ENCODE measurements at regions not wholly inside any gene's neighbourhood (a gene's known extent, or its start where the extent isn't known, plus 50 kb on each side); places are given as distances from the start of the nearest gene placed in this dataset.

GRCh38 chr3:69438476-69438875, 52.6 kb upstream of the FRMD4B start:
- Histone ChIP-seq H3K36me3 (no peaks in the 10 kb centered on the region), H3K4me3 (no peak overlapping the region)
- no peak for TF ChIP-seq Cebpa-rat (IDR thresholded peaks at IDR 0.05)

GRCh38 chr3:69435274-69436265, 49.7 kb upstream of the FRMD4B start:
- Histone ChIP-seq H3K27ac (no peak overlapping the region), H3K9me3 (no peaks in the 10 kb centered on the region), H3K27me3 (no peaks in the 10 kb centered on the region), H4K20me1 (no peaks in the 10 kb centered on the region), H3K36me3 (no peaks in the 10 kb centered on the region), H3K9ac (no peak overlapping the region), H3K4me1 (no peaks in the 10 kb centered on the region), H3K4me3 (no peak overlapping the region), H3K4me2 (no peak overlapping the region)
- TF ChIP-seq Cebpa-rat (IDR thresholded peaks at IDR 0.05): no peak

More at GRCh38 chr3:69438476-69438875, 52.6 kb upstream of the FRMD4B start:
- H3K27me3 ChIP-seq: no peaks in the 10 kb centered on the region
- no peak overlapping the region for H3K4me2 ChIP-seq
- no peaks in the 10 kb centered on the region for H4K20me1 ChIP-seq
- peaks cover 2% of the 10 kb centered on the region; the same call in 1 of the 2 replicates for H3K9me3 ChIP-seq
- no peak overlapping the region for H3K9ac ChIP-seq
- H3K4me1 ChIP-seq: 0 out of 2 replicates have a peak, but pooled peaks cover 6% of the 10 kb centered on the region
- H3K27ac ChIP-seq: no peak overlapping the region

Measured in BLaER1 (cell line).